Dedifferentiated amniotic fluid mesenchymal stem cell (primary cell): ENCODE measurements at regions not wholly inside any gene's neighbourhood (a gene's known extent, or its start where the extent isn't known, plus 50 kb on each side); places are given as distances from the start of the nearest gene placed in this dataset.

Experiments used
- DNase-seq: peaks from one replicate; pipeline ENCODE4 v3.0.0-alpha.2; 2016; ENCODE audit errors: extremely low spot score

- no peak for DNase-seq
Measured at GRCh38 chr20:60365882-60366281, 407.7 kb downstream of the CDH26 start.

DNA sequence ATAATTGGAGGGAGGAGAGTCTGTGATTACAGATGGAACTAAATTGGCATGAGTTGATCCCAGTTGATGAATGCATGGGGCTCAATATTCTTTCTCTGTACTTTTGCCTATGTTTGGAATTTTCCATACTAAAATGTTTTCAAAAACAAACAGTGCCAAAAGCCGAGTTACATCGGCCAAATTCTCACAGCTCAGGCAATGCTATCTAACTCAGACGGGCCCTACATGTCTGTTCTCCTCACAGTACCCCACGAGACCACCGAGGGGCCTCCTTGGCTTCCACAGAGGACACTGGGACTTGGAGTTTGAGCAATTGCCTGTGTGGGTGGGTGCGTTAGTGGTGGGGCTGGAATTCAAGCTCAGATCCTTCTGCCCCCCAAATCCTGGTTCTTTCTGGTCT lies 413.2 kb downstream of the CDH26 start:
- no peak for DNase-seq

DNA sequence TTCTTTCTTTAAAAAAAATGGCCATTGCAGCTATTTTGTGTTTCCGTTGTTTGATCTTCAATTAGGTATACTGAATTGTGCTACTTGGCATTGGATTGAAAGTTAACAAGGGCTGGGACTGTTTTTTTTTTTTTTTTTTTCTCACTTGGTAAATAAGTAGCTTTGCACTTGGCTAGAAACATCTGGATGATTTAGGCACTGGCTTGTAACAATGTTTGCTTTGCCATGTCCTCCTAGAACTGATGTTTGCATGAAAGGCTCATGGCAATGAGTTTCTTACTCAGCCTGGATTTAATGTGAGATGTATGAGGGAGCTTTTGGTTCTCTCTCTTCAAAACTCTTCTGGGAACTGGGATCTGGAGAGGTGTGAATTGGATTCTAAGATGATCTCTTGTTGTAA lies 414.1 kb downstream of the CDH26 start:
- no peak for DNase-seq

GRCh38 chr20:60372822-60373221 lies 414.6 kb downstream of the CDH26 start:
- no peak for DNase-seq

GRCh38 chr20:60378620-60379019 lies 420.4 kb downstream of the CDH26 start:
- DNase-seq: no peak

GRCh38 chr20:60381643-60382400 lies 423.6 kb downstream of the CDH26 start:
- DNase-seq: no peak

DNA sequence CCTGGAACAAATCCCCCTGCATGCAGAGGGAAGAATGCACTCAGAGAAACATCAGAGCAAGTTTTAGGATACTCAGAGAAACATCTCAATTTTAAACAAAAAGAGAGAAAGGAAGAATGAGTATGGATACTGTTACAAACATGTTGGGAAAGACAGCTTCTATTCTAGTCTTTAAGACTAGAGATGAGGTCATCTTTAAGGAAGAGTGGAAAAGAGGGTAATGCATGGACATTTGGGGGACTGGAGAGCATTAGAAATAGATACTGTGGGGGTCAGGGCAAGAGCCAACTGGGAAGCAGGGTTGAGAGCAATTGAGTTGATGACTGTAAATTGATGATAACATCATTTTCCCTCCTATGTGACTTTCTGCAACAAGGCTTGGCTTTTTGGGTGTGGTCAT lies 431.2 kb downstream of the CDH26 start:
- DNase-seq: no peak

GRCh38 chr20:60389882-60390281 lies 431.7 kb downstream of the CDH26 start:
- no peak for DNase-seq

DNA sequence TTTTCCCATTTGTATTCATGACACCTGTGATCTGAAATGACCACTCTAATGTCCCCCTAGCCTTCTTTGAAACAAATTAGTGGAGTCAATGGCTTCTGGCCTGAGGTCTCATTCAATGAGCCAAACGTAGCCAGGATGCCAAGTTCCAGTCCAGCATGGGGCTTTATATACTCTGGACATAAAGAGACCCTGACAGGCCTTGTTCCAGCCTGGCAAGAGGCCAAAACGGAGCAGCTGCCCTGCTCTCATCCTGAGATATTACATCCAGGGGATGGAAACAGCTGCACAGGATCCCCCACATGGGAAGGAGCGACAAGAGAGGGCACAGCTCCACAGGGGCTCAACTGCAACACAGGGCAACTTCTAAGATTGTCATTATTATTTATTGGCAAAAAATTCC lies 437.8 kb downstream of the CDH26 start:
- DNase-seq: no peak

GRCh38 chr20:60400567-60400966 lies 442.3 kb downstream of the CDH26 start:
- no peak for DNase-seq

GRCh38 chr20:60402189-60403058 lies 444.2 kb downstream of the CDH26 start:
- DNase-seq: no peak

DNA sequence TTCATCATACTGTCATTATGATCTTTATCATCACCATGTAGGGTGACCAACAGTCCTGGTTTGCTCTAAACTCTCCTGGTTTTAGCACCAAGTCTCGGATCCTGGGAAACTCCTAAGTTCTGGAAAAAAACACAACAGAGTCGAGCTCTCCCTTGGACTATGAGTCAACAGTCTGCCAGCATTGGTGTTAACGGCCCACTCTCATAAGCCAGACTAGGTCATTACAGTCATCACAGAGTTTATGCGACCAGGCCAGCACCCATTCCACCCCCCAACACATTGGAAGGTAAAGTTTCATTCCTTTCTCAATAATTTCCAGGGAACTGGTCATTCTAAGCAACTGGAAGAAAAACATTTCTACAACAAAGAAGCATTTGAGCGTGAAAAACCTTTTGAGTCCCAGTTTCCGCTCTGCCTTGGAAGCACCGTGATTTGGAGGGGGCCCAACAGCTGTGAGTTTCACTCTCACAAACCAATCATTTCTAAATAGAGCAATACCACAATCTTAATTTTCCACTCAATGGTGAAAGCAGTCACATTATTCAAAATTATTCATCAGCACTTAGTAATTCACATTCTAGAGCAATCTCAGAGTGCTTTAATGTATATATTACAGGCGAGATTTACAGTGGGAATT lies 445.0 kb downstream of the CDH26 start:
- no peak for DNase-seq

- DNase-seq: no peak
Measured at GRCh38 chr20:60407011-60407771, 449.0 kb downstream of the CDH26 start.

GRCh38 chr20:60407938-60408337 lies 449.7 kb downstream of the CDH26 start:
- no peak for DNase-seq

- no peak for DNase-seq
Measured at GRCh38 chr20:60408435-60408834, 450.2 kb downstream of the CDH26 start.

- DNase-seq: no peak
Measured at GRCh38 chr20:60410618-60411264, 452.5 kb downstream of the CDH26 start.

DNA sequence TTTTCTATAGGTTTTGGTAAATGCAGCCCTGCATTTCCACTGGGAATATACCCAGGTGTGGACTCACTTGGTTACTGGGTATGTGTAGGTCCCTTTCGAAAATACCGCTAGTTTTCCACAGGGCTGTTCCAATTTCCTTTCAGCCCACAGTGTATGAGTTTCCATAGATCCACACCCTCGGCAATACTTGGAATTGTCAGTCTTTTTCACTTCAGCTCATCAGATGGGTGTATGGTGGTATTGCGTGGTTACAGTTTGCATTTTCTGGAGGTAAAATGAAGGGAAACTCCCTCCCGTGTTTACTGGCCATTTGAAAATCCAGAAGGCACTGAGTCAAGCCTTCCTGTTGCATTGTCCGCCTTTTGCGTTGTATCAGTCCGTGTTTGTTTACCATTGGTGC lies 453.6 kb downstream of the CDH26 start:
- DNase-seq: no peak

- no peak for DNase-seq
Measured at GRCh38 chr20:60420676-60421229, 462.5 kb downstream of the CDH26 start.

- DNase-seq: no peak
Measured at GRCh38 chr20:60422848-60423247, 464.6 kb downstream of the CDH26 start.

- no peak for DNase-seq
Measured at GRCh38 chr20:60424267-60424902, 466.2 kb downstream of the CDH26 start.

DNA sequence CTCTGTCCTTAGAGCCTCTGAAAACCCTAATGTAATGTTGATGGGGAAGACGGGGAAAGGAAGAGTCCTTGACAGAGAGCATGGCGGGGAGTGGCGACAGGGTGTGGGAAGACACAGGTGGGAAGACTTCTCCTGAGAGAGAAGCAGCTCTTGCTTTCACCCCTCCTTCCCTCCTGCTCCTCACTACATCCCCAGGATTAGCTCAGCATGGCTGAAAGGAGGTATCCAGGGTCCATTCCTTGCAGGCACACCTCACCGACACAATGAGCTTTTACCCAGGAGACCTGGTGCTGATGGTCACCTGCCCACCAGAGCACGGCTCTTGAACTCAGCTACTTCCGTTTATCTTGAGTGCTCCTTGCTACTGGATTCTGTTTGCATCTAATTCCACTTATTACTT lies 469.3 kb downstream of the CDH26 start:
- DNase-seq: no peak
